Gastrocnemius medialis (tissue), 4 donors: ENCODE measurements at regions not wholly inside any gene's neighbourhood (a gene's known extent, or its start where the extent isn't known, plus 50 kb on each side); places are given as distances from the start of the nearest gene placed in this dataset.
A peak's percentile ranks its signal among the peaks of the same experiment; 100 is the strongest.

Experiments
- ATAC-seq, 2 donors: fragments of 150-250 bp; one replicate each; pipeline ENCODE4 v1.9.1; 2016
- DNase-seq, 2 donors: peaks; one replicate each; pipeline ENCODE4 v3.0.0-alpha.2; 2019
- H3K27ac ChIP-seq, 4 donors: fragments of 200-600 bp; sonication (generic); 1 replicate in 1 of 4; 2 replicates in 3 of 4; pipeline ENCODE4 v1.5.1; 2016 to 2018; ENCODE audit warnings: mild to moderate bottlenecking in 2 of 4, moderate library complexity in 1 of 4
- H3K27me3 ChIP-seq, 3 donors: fragments of 200-600 bp; sonication (generic) in 2 of 3; 1 replicate in 1 of 3; 2 replicates in 2 of 3; pipeline versions ENCODE4 v1.5.1 to v1.6.0; 2016 to 2019; ENCODE audit warnings: mild to moderate bottlenecking in 1 of 3, moderate library complexity in 1 of 3
- H3K36me3 ChIP-seq, 2 donors: fragments of 200-600 bp; sonication (generic) in 1 of 2; one replicate each; pipeline ENCODE4 v1.5.1; 2017 to 2018
- H3K4me1 ChIP-seq, 2 donors: fragments of 200-600 bp; sonication (generic) in 1 of 2; one replicate each; pipeline ENCODE4 v1.5.1; 2016 to 2017; ENCODE audit warnings: mild to moderate bottlenecking in 2 of 2
- H3K4me3 ChIP-seq, 4 donors: fragments of 200-600 bp; sonication (generic) in 3 of 4; 1 replicate in 1 of 4; 2 replicates in 3 of 4; pipeline ENCODE4 v1.5.1; 2016 to 2019; ENCODE audit warnings: mild to moderate bottlenecking in 2 of 4
- H3K9me3 ChIP-seq, 3 donors: fragments of 200-600 bp; sonication (generic) in 2 of 3; 1 replicate in 1 of 3; 2 replicates in 2 of 3; pipeline ENCODE4 v1.5.1; 2016 to 2019
- CTCF ChIP-seq, 5 experiments: fragments of 450-650 bp in 3 of 5; fragments of 200-600 bp in 2 of 5; sonication (generic) in 2 of 5; IDR thresholded peaks in 4 of 5; conservative IDR thresholded peaks in 1 of 5; 1 replicate in 4 of 5; 2 replicates in 1 of 5; pipeline ENCODE4 v1.5.1; 2016 to 2019; ENCODE audit warnings: antibody characterized with exemption in 5 of 5, mild to moderate bottlenecking in 3 of 5, moderate library complexity in 3 of 5
- POLR2A ChIP-seq, 2 donors: fragments of 450-650 bp; IDR thresholded peaks; one replicate each; pipeline ENCODE4 v1.6.1; 2017; ENCODE audit warnings: antibody characterized with exemption in 2 of 2, mild to moderate bottlenecking in 2 of 2, moderate library complexity in 2 of 2
- in situ Hi-C, 4 donors: fragments of 200-750 bp; cut with MboI; loops; one replicate each; pipeline versions ENCODE4 v1.15.0 to v1.8.0; 2017; ENCODE audit warnings: low sequenced_read_pairs in 4 of 4
- intact Hi-C: fragments of 100-400 bp; cut with DNase I; formaldehyde crosslinking; loops from one replicate; pipeline ENCODE4 v1.15.1; 2023; ENCODE audit warnings: low total_unique reads

- H3K36me3 ChIP-seq: no peaks in the 10 kb centered on the region
- peaks cover 5 to 10% of the 10 kb centered on the region in 2 donors for H3K4me1 ChIP-seq
- ATAC-seq (peak; percentile 88 to 91), DNase-seq (no peak)
- in situ Hi-C loops: no loop called here
- intact Hi-C loops: no loop called here
- no peaks in the 10 kb centered on the region for H3K9me3 ChIP-seq
- no peak overlapping the region for H3K4me3 ChIP-seq
- no peaks in the 10 kb centered on the region for H3K27me3 ChIP-seq
- TF ChIP-seq CTCF (IDR thresholded peaks at IDR 0.05 in 4 of 5, conservative IDR thresholded peaks at IDR 0.05 in 1 of 5): no peak
- TF ChIP-seq POLR2A (IDR thresholded peaks at IDR 0.05): no peak
- H3K27ac ChIP-seq: peak overlapping the region in 1 of 4 donors; percentile 27
These were observed 106.2 kb upstream of the UBE3A start for GRCh38 chr15:25545017-25545416.

DNA sequence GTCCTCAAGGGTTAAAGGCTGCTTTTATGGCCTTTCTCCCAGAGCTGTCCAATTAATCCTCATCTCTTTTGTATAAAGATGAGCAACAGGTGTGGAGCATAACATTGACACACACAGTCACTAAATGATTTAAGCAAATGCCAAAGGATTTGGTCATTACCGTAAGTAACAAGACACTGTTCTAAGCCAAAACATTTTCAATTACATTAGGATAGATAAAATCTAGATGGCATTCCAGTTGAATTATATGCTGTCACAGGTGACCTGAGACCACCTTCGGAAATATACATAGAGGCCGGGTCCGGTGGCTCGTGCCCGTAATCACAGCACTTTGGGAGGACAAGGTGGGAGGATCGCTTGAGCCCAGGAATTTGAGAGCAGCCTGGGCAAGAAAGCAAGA, 105.3 kb upstream of the UBE3A start:
- Histone ChIP-seq H3K9me3 (no peaks in the 10 kb centered on the region), H3K4me3 (no peak overlapping the region), H3K27me3 (no peaks in the 10 kb centered on the region), H3K4me1 (peaks cover 5 to 10% of the 10 kb centered on the region in 2 donors), H3K27ac (no peak overlapping the region), H3K36me3 (no peaks in the 10 kb centered on the region)
- DNase-seq (no peak), ATAC-seq (no peak)
- in situ Hi-C loops (no loop called here), intact Hi-C loops (no loop called here)
- TF ChIP-seq POLR2A (IDR thresholded peaks at IDR 0.05) (no peak), CTCF (IDR thresholded peaks at IDR 0.05 in 4 of 5, conservative IDR thresholded peaks at IDR 0.05 in 1 of 5) (no peak)

DNA sequence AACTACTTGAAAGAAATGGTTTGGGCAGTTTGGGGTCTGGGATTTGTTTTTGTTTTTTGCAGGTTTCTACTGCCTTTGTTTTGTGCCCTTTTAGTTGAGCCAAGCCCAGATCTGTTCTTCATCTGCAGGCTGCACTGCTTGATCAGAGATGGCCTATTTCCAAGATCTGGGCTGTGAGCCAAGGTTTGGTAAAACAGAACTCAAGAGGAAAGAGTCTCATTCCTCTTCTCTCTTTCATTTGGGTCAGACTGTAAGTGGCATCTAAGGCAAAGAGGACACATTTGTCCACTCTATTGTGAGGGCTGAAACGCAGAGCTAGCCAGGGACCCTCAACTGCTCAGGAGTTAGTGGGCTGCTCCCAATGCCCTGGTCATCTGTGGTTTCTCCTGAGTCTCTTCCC, 104.4 kb upstream of the UBE3A start:
- Histone ChIP-seq H3K36me3 (no peaks in the 10 kb centered on the region), H3K27me3 (no peaks in the 10 kb centered on the region), H3K4me1 (peaks cover 5 to 10% of the 10 kb centered on the region in 2 donors), H3K9me3 (no peaks in the 10 kb centered on the region), H3K4me3 (no peak overlapping the region), H3K27ac (no peak overlapping the region)
- no peak for TF ChIP-seq POLR2A (IDR thresholded peaks at IDR 0.05)
- intact Hi-C loops (no loop called here), in situ Hi-C loops (no loop called here)
- DNase-seq: peak; percentile 13 to 29
- peak in 1 of 2 donors; percentile 46 for ATAC-seq

DNA sequence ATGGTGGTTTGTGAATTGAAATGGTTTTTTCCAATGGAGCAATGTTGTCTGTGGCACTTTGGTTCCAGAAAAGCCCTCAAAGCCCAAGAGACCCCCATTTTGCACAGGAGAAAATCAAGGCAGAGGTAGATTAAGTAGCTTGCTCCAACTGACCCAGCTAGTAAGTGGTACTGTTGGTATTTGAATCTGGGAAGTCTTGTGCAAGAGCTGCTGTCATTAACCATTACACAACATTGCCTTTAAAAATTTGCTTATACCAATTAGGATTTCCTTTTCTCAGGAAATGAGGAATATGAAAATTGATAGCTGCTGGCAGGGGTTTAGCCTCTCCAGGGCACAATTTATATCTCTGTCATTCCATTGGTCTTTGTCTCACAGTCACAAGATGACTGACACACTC, 102.4 kb upstream of the UBE3A start:
- ATAC-seq (no peak), DNase-seq (no peak)
- in situ Hi-C loops: no loop called here
- H3K9me3 ChIP-seq: no peaks in the 10 kb centered on the region
- no peak overlapping the region for H3K27ac ChIP-seq
- TF ChIP-seq CTCF (IDR thresholded peaks at IDR 0.05 in 4 of 5, conservative IDR thresholded peaks at IDR 0.05 in 1 of 5) (no peak), POLR2A (IDR thresholded peaks at IDR 0.05) (no peak)
- no peaks in the 10 kb centered on the region for H3K27me3 ChIP-seq
- peaks cover 5 to 10% of the 10 kb centered on the region in 2 donors for H3K4me1 ChIP-seq
- no peaks in the 10 kb centered on the region for H3K36me3 ChIP-seq
- intact Hi-C loops: no loop called here
- no peak overlapping the region for H3K4me3 ChIP-seq

GRCh38 chr15:25536801-25537611, 98.2 kb upstream of the UBE3A start:
- DNase-seq: no peak
- no peaks in the 10 kb centered on the region for H3K9me3 ChIP-seq
- in situ Hi-C loops (no loop called here), intact Hi-C loops (no loop called here)
- no peak for ATAC-seq
- no peak overlapping the region for H3K4me3 ChIP-seq
- no peaks in the 10 kb centered on the region for H3K27me3 ChIP-seq
- TF ChIP-seq POLR2A (IDR thresholded peaks at IDR 0.05) (no peak), CTCF (IDR thresholded peaks at IDR 0.05 in 4 of 5, conservative IDR thresholded peaks at IDR 0.05 in 1 of 5) (no peak)
- no peaks in the 10 kb centered on the region for H3K4me1 ChIP-seq
- H3K36me3 ChIP-seq: no peaks in the 10 kb centered on the region
- no peak overlapping the region for H3K27ac ChIP-seq
